Motor neuron (in vitro differentiated cells): ENCODE measurements at regions not wholly inside any gene's neighbourhood (a gene's known extent, or its start where the extent isn't known, plus 50 kb on each side); places are given as distances from the start of the nearest gene placed in this dataset.

Source experiments
- ATAC-seq, 8 experiments: fragments of 200-7000 bp; cut with Tn5 transposase; replicated peaks in 6 of 8; 2 replicates each; pipeline ENCODE4 v1.8.0; 2021; ENCODE audit warnings: mild to moderate bottlenecking in 8 of 8, moderate library complexity in 8 of 8
- H3K27ac ChIP-seq, 2 donors: fragments of 250-450 bp; sonication (Bioruptor Pico); 2 replicates each; pipeline ENCODE4 v1.9.0; 2021; ENCODE audit warnings: antibody characterized with exemption in 2 of 2, mild to moderate bottlenecking in 2 of 2, moderate library complexity in 1 of 2
- H3K4me1 ChIP-seq, 2 donors: fragments of 250-450 bp; sonication (Bioruptor Pico); replicated peaks in 1 of 2; 2 replicates each; pipeline ENCODE4 v1.6.1; 2021; ENCODE audit warnings: antibody characterized with exemption in 2 of 2, mild to moderate bottlenecking in 2 of 2, moderate library complexity in 1 of 2
- H3K4me3 ChIP-seq, 5 donors: fragments of 250-450 bp; sonication (Bioruptor Pico); 2 replicates each; pipeline ENCODE4 v1.9.0; 2021; ENCODE audit warnings: antibody characterized with exemption in 5 of 5, mild to moderate bottlenecking in 5 of 5, moderate library complexity in 4 of 5
- WGBS, 10 experiments: fragments of 450-650 bp; shearing (Covaris generic); methylation state at CpG; one replicate each; pipeline ENCODE4 v1.0.0; 2022; 5-methylcytosine and 5-hydroxymethylcytosine counted together
- in situ Hi-C, 9 experiments: fragments of 400-800 bp; cut with MboI; loops; one replicate each; pipeline ENCODE4 v1.15.0; 2021; ENCODE audit warnings: low sequenced_read_pairs in 9 of 9, low pct_unique_long_range_greater_than_20kb in 2 of 9; ENCODE audit not compliant: unreplicated experiment in 9 of 9

- ATAC-seq, result no peak
- H3K4me1 ChIP-seq, result peaks cover 5 to 14% of the 10 kb centered on the region in 2 donors
- WGBS, 10 experiments, result 30 to 100% (median 83%) methylated on average over 1 to 6 of the region's 6 CpGs
- in situ Hi-C loops, result no loop called here
- H3K27ac ChIP-seq, result no peak overlapping the region
- H3K4me3 ChIP-seq, result no peak overlapping the region
Measured at GRCh38 chr2:64831977-64832328, 157.2 kb upstream of the SLC1A4 start.

- Histone ChIP-seq H3K4me1 (peaks cover 5 to 14% of the 10 kb centered on the region in 2 donors), H3K27ac (no peak overlapping the region), H3K4me3 (no peak overlapping the region)
- WGBS, 10 experiments, result 50 to 100% (median 88%) methylated on average over 1 of the region's 1 CpG; no CpG with 5 or more reads in 1 of the 10 experiments
- no peak for ATAC-seq
- in situ Hi-C loops, result no loop called here
Measured at GRCh38 chr2:64832936-64833335, 156.3 kb upstream of the SLC1A4 start.

GRCh38 chr2:64836566-64836965, 152.6 kb upstream of the SLC1A4 start:
- H3K4me1 ChIP-seq, result peaks cover 19 to 21% of the 10 kb centered on the region in 2 donors
- in situ Hi-C loops, result no loop called here
- H3K4me3 ChIP-seq, result no peak overlapping the region
- no peak overlapping the region for H3K27ac ChIP-seq
- no peak for ATAC-seq
- 21 to 100% (median 62%) methylated on average over 1 to 4 of the region's 5 CpGs; no CpG with 5 or more reads in 3 of the 10 experiments for WGBS, 10 experiments

GRCh38 chr2:64837116-64837731, 152.0 kb upstream of the SLC1A4 start:
- WGBS, 10 experiments, result 0 to 93% (median 79%) methylated on average over 1 to 8 of the region's 10 CpGs; no CpG with 5 or more reads in 2 of the 10 experiments
- in situ Hi-C loops, result no loop called here
- ATAC-seq, result peak in 2 of 8 experiments; percentile 67 to 75
- Histone ChIP-seq H3K4me1 (peaks cover 19 to 21% of the 10 kb centered on the region in 2 donors), H3K27ac (no peak overlapping the region), H3K4me3 (no peak overlapping the region)

GRCh38 chr2:64837925-64838641, 151.1 kb upstream of the SLC1A4 start:
- 21 to 100% (median 85%) methylated on average over 1 to 8 of the region's 8 CpGs; no CpG with 5 or more reads in 1 of the 10 experiments for WGBS, 10 experiments
- in situ Hi-C loops, result no loop called here
- Histone ChIP-seq H3K4me1 (peaks cover 19 to 21% of the 10 kb centered on the region in 2 donors), H3K27ac (no peak overlapping the region), H3K4me3 (no peak overlapping the region)
- ATAC-seq, result peak in 1 of 8 experiments; percentile 4

DNA sequence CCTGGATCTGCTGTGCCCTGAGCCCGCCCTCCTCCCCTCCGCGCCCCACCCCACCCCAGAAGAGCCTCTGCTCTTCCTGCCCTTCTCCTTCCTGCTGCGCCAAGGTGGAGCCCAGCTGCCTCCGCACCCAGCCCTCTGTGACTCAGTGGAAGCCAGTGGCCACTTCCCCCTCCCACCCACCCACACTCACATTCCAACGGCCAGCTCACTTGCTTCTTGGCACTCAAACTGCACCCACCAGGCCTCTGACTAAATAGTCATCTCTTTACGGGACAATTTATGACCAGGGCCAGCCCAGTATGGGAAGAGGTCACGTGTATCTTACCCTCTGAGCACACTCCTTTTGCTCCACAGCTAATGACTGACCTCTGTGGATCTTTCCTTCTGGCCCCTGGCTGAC, 150.4 kb upstream of the SLC1A4 start:
- peak in 2 of 8 experiments; percentile 62 to 74 for ATAC-seq
- Histone ChIP-seq H3K4me1 (peaks cover 19 to 21% of the 10 kb centered on the region in 2 donors), H3K27ac (no peak overlapping the region), H3K4me3 (no peak overlapping the region)
- WGBS, 10 experiments, result 0 to 14% methylated on average over 1 to 2 of the region's 8 CpGs; no CpG with 5 or more reads in 8 of the 10 experiments
- in situ Hi-C loops, result no loop called here

GRCh38 chr2:64839844-64840243, 149.4 kb upstream of the SLC1A4 start:
- 28 to 100% (median 56%) methylated on average over 1 to 6 of the region's 6 CpGs; no CpG with 5 or more reads in 3 of the 10 experiments for WGBS, 10 experiments
- Histone ChIP-seq H3K27ac (peak overlapping the region; percentile 13 to 40), H3K4me3 (no peak overlapping the region), H3K4me1 (peaks cover 19 to 21% of the 10 kb centered on the region in 2 donors)
- in situ Hi-C loops, result no loop called here
- peak in 5 of 8 experiments; percentile 94 to 96 (median 96) for ATAC-seq

DNA sequence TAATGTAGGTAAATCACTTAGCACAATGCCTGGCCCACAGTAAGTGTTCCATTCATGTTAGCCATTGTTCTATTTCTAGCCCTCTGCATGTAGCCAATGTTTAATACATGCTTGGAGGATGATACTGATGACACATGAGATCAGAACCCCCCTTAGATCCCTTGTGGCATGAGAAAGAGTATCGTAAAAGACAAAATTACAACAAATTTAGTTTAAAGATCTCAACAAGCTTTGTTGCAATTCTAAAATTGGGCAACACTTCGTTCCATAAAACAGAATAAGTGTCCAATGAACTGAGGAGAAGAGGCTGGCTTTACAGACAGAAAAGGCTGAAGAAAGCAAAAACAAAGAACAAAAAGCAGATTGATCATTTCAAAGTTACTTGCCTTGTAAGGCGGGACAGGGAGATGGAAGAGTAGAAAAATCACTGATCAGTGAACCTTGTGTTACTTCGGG, 148.7 kb upstream of the SLC1A4 start:
- in situ Hi-C loops, result no loop called here
- Histone ChIP-seq H3K4me1 (peaks cover 19 to 21% of the 10 kb centered on the region in 2 donors), H3K4me3 (no peak overlapping the region), H3K27ac (peak overlapping the region in 1 of 2 donors; percentile 40)
- 21 to 100% (median 81%) methylated on average over 1 to 4 of the region's 4 CpGs; no CpG with 5 or more reads in 1 of the 10 experiments for WGBS, 10 experiments
- ATAC-seq, result peak in 4 of 8 experiments; percentile 19 to 40 (median 28)

DNA sequence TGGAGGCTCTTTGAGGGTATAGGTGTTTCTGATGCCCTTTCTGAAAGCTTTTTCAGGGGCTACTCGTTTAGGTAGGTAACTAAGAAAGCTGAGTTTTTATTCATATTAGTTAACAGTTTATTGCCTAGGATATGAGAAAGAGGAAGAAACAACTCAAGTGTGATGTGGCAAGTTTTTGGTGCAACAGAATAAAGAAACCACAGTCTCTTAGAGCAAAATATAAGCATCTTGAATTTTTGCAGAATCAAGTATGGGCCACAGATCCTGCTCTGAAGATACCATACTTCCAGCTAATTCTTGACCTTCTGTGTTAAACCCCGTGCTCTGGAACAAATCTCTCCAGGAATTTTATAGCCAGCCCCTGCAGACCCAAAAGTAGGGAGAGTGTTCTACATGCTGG, 147.7 kb upstream of the SLC1A4 start:
- ATAC-seq, result no peak
- no peak overlapping the region for H3K27ac ChIP-seq
- H3K4me3 ChIP-seq, result no peak overlapping the region
- in situ Hi-C loops, result no loop called here
- peaks cover 18 to 23% of the 10 kb centered on the region in 2 donors for H3K4me1 ChIP-seq
- WGBS, 10 experiments, result 44 to 88% (median 57%) methylated on average over 1 to 2 of the region's 2 CpGs; no CpG with 5 or more reads in 3 of the 10 experiments

- no peak for ATAC-seq
- in situ Hi-C loops, result no loop called here
Measured at GRCh38 chr2:64842030-64842429, 147.2 kb upstream of the SLC1A4 start.

GRCh38 chr2:64844087-64844486, 145.1 kb upstream of the SLC1A4 start:
- Histone ChIP-seq H3K27ac (no peak overlapping the region), H3K4me1 (peaks cover 19 to 24% of the 10 kb centered on the region in 2 donors), H3K4me3 (no peak overlapping the region)
- in situ Hi-C loops, result no loop called here
- 70 to 100% (median 95%) methylated on average over 1 to 2 of the region's 2 CpGs; no CpG with 5 or more reads in 4 of the 10 experiments for WGBS, 10 experiments
- ATAC-seq, result no peak

More at GRCh38 chr2:64842030-64842429, 147.2 kb upstream of the SLC1A4 start:
- Histone ChIP-seq H3K27ac (no peak overlapping the region), H3K4me3 (no peak overlapping the region), H3K4me1 (peaks cover 21 to 26% of the 10 kb centered on the region in 2 donors)
- 89 to 100% (median 94%) methylated on average over 1 to 4 of the region's 5 CpGs for WGBS, 10 experiments

DNA sequence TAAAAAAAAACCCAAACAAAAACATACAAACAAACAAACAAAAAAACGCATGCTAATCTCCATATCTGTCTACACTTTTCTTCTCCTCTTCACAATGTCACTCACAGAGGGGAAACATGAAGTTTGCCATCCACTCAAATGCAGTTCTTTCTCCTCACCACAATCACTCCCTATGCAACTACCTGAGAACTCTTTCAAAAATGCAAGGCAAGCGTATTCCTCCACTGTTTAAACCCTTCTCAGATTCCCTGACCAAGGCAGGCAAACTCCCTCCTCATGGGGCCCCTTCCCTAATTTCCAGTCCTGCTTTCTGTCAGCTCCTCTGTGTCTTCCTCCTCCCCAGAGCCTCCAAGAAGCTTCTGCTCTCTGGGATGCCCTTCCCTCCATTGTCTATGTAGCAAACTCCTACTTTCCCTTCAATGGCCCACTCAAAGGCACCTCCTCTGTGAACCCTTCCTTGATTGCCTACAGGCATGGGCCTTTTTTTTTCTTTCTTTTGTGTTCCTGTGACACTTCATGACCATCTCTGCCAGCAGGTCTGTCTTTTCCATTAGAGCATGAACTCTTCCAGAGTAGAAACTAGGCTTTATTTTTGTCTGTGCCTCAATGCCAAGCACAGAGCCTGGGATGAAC, 143.8 kb upstream of the SLC1A4 start:
- ATAC-seq, result no peak

GRCh38 chr2:64846177-64846576, 143.0 kb upstream of the SLC1A4 start:
- 0 to 100% (median 61%) methylated on average over 1 to 3 of the region's 3 CpGs; no CpG with 5 or more reads in 2 of the 10 experiments for WGBS, 10 experiments
- ATAC-seq, result peak in 2 of 8 experiments; percentile 35 to 44

More for the DNA sequence above, 143.8 kb upstream of the SLC1A4 start:
- Histone ChIP-seq H3K4me3 (no peak overlapping the region), H3K27ac (no peak overlapping the region), H3K4me1 (peaks cover 10 to 13% of the 10 kb centered on the region in 2 donors)
- WGBS, 10 experiments, result 71 to 100% (median 100%) methylated on average over 1 to 2 of the region's 2 CpGs; no CpG with 5 or more reads in 5 of the 10 experiments
- in situ Hi-C loops, result no loop called here

More at GRCh38 chr2:64846177-64846576, 143.0 kb upstream of the SLC1A4 start:
- H3K27ac ChIP-seq, result no peak overlapping the region
- no peak overlapping the region for H3K4me3 ChIP-seq
- in situ Hi-C loops, result no loop called here
- peaks cover 10 to 11% of the 10 kb centered on the region in 2 donors for H3K4me1 ChIP-seq
